ENCODE measurements at regions not wholly inside any gene's neighbourhood (a gene's known extent, or its start where the extent isn't known, plus 50 kb on each side); places are given as distances from the start of the nearest gene placed in this dataset.

- no TSS peak for BruUV-seq (replicated peaks)
- no peaks in the 10 kb centered on the region for H3K27me3 Mint-ChIP-seq (ENCODE audit: insufficient read depth, unreplicated experiment)
- TF ChIP-seq, protein P1, sequence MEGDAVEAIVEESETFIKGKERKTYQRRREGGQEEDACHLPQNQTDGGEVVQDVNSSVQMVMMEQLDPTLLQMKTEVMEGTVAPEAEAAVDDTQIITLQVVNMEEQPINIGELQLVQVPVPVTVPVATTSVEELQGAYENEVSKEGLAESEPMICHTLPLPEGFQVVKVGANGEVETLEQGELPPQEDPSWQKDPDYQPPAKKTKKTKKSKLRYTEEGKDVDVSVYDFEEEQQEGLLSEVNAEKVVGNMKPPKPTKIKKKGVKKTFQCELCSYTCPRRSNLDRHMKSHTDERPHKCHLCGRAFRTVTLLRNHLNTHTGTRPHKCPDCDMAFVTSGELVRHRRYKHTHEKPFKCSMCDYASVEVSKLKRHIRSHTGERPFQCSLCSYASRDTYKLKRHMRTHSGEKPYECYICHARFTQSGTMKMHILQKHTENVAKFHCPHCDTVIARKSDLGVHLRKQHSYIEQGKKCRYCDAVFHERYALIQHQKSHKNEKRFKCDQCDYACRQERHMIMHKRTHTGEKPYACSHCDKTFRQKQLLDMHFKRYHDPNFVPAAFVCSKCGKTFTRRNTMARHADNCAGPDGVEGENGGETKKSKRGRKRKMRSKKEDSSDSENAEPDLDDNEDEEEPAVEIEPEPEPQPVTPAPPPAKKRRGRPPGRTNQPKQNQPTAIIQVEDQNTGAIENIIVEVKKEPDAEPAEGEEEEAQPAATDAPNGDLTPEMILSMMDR (IDR thresholded peaks at IDR 0.05; ENCODE audit: unreplicated experiment): no peak
Observed at GRCh38 chr2:107553539-107553938, 273.2 kb upstream of the RGPD4 start.

DNA sequence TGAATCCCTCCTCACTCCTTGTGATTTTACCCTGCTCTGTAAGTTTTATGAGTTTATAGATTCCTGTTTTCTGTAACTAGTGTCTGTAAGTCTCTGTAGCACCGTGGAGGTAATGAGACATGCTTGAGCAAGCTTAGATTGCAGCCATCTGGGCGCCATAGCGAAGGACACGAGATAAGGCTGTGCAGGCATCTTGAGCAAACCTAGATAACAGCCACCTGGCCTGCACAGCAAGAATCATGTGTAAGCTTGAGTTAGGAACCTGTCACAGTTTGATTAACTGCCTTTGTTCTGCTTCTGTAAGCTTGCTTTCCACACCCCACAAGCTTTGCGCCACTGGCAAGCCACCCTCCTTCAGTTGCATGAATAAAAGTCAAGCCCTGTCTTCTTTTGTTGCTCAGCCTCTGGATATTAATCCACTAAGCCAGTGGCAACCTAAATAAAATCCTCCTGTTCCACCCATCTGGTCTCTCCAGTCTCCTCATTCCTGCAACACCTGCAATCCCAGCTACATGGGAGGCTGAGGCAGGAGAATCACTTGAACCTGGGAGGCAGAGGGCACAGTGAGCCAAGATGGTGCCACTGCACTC lies 270.6 kb upstream of the RGPD4 start:
- BruUV-seq (replicated peaks): no TSS peak
- Mint-ChIP-seq H3K27me3 (ENCODE audit: insufficient read depth, unreplicated experiment) (no peaks in the 10 kb centered on the region), H3K27ac (ENCODE audit: low read depth, unreplicated experiment) (no peak overlapping the region), H3K4me3 (ENCODE audit: unreplicated experiment) (no peak overlapping the region), H3K4me1 (ENCODE audit: insufficient read depth, unreplicated experiment) (peaks cover 11% of the 10 kb centered on the region), H3K9me3 (ENCODE audit: unreplicated experiment) (peaks cover 8% of the 10 kb centered on the region), H3K36me3 (ENCODE audit: insufficient read depth, unreplicated experiment) (no peaks in the 10 kb centered on the region)
- intact Hi-C loops (cut with micrococcal nuclease): no loop called here
- CTCF ChIA-PET: no interaction called here
- TF ChIP-seq, protein P1 (IDR thresholded peaks at IDR 0.05; ENCODE audit: unreplicated experiment): no peak
- no peak for DNase-seq (ENCODE audit: unreplicated experiment)
- POLR2A ChIA-PET: interaction anchor here (0.7 to 1.5 kb wide), 2 partner anchors 8 to 15 kb away, joined by 3 to 4 read pairs; no protein-coding TSS in a partner anchor

More at GRCh38 chr2:107553539-107553938, 273.2 kb upstream of the RGPD4 start:
- ChIA-PET CTCF (interaction anchor here (1.1 kb wide), 1 partner anchor 230 kb away, joined by 3 read pairs; no protein-coding TSS in a partner anchor), POLR2A (no interaction called here)
- DNase-seq (ENCODE audit: unreplicated experiment): peak; percentile 41
- Mint-ChIP-seq H3K4me3 (ENCODE audit: unreplicated experiment) (no peak overlapping the region), H3K4me1 (ENCODE audit: insufficient read depth, unreplicated experiment) (peaks cover 11% of the 10 kb centered on the region), H3K36me3 (ENCODE audit: insufficient read depth, unreplicated experiment) (no peaks in the 10 kb centered on the region), H3K9me3 (ENCODE audit: unreplicated experiment) (no peaks in the 10 kb centered on the region), H3K27ac (ENCODE audit: low read depth, unreplicated experiment) (no peak overlapping the region)
- intact Hi-C loops (cut with micrococcal nuclease): no loop called here

- Mint-ChIP-seq H3K4me1 (ENCODE audit: insufficient read depth, unreplicated experiment) (peaks cover 12% of the 10 kb centered on the region), H3K36me3 (ENCODE audit: insufficient read depth, unreplicated experiment) (no peaks in the 10 kb centered on the region), H3K4me3 (ENCODE audit: unreplicated experiment) (no peak overlapping the region), H3K27me3 (ENCODE audit: insufficient read depth, unreplicated experiment) (no peaks in the 10 kb centered on the region), H3K9me3 (ENCODE audit: unreplicated experiment) (peaks cover 8% of the 10 kb centered on the region), H3K27ac (ENCODE audit: low read depth, unreplicated experiment) (no peak overlapping the region)
- BruUV-seq (replicated peaks): no TSS peak
- POLR2A ChIA-PET: no interaction called here
- TF ChIP-seq, protein P1 (IDR thresholded peaks at IDR 0.05; ENCODE audit: unreplicated experiment): no peak
- intact Hi-C loops (cut with micrococcal nuclease): no loop called here
- CTCF ChIA-PET: no interaction called here
- no peak for DNase-seq (ENCODE audit: unreplicated experiment)
Observed at GRCh38 chr2:107558295-107558694, 268.4 kb upstream of the RGPD4 start.

DNA sequence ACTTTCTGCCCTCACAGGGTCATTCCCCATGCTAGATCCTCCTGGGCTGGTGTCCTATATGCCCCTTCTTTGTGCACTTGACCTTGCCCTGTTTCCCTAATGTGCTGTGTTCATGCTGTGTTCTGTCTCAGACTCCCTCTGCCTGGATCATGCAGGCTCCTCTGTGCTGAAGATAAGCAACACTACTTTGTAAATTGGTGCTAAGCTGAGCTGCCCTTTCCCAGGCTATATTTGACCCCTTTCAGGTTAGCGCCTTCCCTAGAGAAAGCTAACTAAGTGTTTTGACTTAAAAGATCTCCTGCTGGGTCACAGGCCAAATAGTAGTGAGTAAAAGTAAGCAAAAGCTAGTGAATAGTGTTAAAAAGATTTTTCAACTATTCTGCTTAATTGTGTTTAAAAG lies 257.2 kb upstream of the RGPD4 start:
- Mint-ChIP-seq H3K36me3 (ENCODE audit: insufficient read depth, unreplicated experiment) (no peaks in the 10 kb centered on the region), H3K4me1 (ENCODE audit: insufficient read depth, unreplicated experiment) (no peaks in the 10 kb centered on the region), H3K4me3 (ENCODE audit: unreplicated experiment) (no peak overlapping the region), H3K27ac (ENCODE audit: low read depth, unreplicated experiment) (no peak overlapping the region), H3K27me3 (ENCODE audit: insufficient read depth, unreplicated experiment) (no peaks in the 10 kb centered on the region), H3K9me3 (ENCODE audit: unreplicated experiment) (peaks cover 7% of the 10 kb centered on the region)
- no peak for DNase-seq (ENCODE audit: unreplicated experiment)
- POLR2A ChIA-PET: no interaction called here
- CTCF ChIA-PET: interaction anchor here (0.5 to 1.4 kb wide), 2 partner anchors 233 to 364 kb away, joined by 4 read pairs; no protein-coding TSS in a partner anchor
- intact Hi-C loops (cut with micrococcal nuclease): no loop called here
- TF ChIP-seq, protein P1 (IDR thresholded peaks at IDR 0.05; ENCODE audit: unreplicated experiment): no peak
- BruUV-seq (replicated peaks): no TSS peak

Data from MCF 10A (cell line).